Stimulated activated CD8-positive, alpha-beta memory T cell treated with anti-CD3 and anti-CD28 coated beads, Interleukin-7, amount 100 ng/mL, for 24 hours (primary cell): ENCODE measurements at regions not wholly inside any gene's neighbourhood (a gene's known extent, or its start where the extent isn't known, plus 50 kb on each side); places are given as distances from the start of the nearest gene placed in this dataset.
"Not testable (repeated sequence)": the region's sequence is repeated elsewhere in the genome, so short reads cannot be mapped to it uniquely, and the experiment has no call there.

ENCODE experiments used
- DNase-seq: peaks from one replicate; pipeline ENCODE4 v3.0.0-alpha.2; 2020; ENCODE audit warnings: low read depth

GRCh38 chr21:28877318-28877884, 115.3 kb downstream of the LTN1 start:
- no peak for DNase-seq

DNA sequence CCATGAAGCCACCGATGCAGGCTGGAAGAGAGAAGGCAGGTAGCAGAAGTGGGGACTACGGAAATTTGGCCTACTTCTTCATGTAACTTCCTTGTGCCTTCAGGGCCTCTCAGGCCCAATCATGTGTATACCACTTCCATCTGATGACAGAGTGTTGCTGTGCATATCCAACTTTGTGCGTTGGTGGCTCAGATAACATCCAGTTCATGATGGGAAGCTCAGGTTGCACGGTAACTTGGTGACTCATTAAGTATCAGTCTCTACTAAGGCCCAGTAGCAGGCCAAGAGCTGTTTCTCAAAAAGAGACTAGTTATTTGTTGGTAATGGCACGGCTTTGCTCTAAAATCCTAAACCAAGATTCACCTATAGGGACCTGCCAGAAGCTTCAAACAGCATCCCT, 117.6 kb downstream of the LTN1 start:
- no peak for DNase-seq

- DNase-seq, result no peak
Observed at GRCh38 chr21:28872218-28872617, 120.5 kb downstream of the LTN1 start.

GRCh38 chr21:28871388-28872010, 121.2 kb downstream of the LTN1 start:
- DNase-seq, result no peak

GRCh38 chr21:28867401-28867800, 125.3 kb downstream of the LTN1 start:
- no peak for DNase-seq

DNA sequence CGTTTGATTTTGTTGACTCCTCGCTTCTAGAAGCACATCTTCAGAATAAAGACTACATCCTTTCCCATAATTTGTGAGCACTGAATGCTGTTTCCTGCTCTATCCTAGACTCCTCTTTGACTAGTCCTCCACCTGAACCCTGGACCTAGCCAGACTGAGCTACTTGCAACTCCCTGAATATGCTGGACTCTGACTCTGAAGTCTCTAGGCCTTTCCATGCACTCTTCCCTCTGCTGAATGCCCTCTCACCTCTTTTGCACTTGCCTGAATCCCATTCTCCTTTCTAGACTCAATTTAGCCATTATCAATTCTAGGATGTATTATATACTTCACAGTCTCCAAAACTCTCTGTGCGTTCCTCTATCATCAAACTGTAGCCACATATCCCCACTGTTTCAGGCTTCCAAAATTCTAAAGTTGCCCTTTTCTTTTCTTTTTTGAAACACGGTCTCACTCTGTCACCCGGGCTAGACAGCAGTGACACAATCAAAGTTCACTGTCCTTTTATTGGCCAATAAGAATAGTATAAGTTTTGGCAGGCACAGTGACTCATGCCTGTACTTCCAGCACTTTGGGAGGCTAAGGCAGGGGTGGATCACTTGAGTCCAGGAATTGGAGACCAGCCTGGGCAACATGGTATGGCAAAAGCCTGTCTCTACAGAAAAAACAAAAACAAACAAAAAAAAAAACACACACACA, 127.0 kb downstream of the LTN1 start:
- DNase-seq, result no peak

DNA sequence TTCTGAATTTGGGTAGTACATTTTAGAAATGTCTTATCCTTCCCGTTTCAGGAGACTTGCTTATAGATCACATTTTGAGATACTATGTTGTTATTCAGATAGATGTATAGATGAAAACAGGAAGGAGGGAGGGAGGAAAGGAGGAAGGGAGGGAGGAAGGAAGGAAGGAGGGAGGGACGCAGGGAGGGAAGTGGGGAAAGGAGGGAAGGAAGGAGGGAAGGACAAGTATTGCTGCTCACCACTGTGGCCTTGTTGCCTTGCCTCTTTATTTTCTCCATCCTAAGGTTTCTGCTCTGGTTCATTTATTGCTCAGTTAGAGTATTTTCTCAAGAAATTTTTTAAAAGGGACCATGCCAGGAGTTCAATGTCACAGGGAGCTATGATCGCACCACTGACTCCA, 134.3 kb downstream of the LTN1 start:
- DNase-seq, result no peak

DNA sequence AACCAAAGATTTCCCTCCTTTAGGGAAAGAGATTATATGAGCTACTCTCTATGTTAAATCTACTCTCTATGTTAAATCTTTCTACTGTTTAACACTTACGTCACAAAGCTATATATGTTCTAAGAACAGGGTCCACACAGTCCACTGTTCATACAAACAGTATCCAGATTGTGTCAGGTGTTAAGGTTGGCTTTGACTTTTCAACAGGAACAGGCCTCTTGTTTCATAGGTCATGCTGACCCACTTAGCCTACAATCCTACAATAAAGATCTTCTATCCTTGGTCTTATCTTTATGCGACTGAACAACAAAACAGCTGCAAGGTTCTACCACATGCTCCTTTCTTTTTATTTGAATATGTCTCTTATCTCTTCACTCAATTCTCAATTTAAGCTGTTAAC, 134.9 kb downstream of the LTN1 start:
- no peak for DNase-seq

DNA sequence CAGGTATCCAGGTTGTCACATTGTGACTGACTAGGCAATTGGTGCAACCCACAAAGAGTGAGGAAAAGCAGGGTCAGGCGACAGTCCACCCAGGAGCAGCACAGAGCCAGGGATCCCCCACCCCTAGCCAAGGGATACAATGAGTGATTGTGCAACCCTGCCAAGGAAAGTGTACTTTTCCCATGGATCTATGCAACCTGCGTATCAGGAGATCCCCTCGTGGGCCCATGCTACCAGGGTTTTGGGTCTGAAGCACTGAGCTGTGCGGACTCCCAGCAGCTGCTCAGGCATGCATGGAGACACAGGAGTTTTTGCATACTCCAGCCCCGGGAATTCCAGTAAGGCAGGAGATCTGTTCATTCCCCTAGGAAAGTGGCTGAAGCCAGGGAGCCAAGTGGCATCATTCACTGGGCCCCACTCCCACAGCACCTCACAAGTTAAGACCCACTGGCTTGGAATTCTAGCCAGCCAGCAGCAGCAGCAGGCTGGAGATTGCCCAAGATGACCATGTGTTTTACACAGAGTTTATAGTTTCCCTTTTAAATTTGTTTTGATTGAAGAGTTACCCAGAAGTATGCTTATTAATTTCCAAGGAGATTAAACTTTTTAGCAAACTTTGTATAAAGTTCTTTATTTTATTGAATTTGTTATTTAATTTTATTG, 136.0 kb downstream of the LTN1 start:
- no peak for DNase-seq

DNA sequence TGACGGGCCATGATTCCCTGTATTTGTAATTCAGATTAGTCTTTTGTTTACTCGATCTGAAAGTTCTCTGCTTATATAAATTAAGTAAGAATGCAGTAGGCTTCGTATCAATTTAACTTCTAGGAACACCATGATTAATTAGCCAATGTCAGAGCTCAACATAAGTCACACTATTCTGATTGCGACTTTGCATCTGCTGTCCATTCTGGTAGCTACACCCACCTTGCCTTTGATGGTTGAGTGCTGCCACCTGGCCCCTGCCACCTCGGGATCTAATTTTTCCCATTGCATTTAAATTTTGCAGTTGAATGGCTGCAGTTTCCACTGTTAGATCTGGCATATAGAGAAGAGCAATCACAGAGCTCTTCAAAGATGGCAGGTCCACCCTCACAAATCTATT, 140.0 kb downstream of the LTN1 start:
- DNase-seq, result no peak

GRCh38 chr21:28851645-28852044, 141.0 kb downstream of the LTN1 start:
- no peak for DNase-seq

- DNase-seq, result not testable (repeated sequence)
Observed at GRCh38 chr21:28839237-28839636, 153.4 kb downstream of the LTN1 start.

DNA sequence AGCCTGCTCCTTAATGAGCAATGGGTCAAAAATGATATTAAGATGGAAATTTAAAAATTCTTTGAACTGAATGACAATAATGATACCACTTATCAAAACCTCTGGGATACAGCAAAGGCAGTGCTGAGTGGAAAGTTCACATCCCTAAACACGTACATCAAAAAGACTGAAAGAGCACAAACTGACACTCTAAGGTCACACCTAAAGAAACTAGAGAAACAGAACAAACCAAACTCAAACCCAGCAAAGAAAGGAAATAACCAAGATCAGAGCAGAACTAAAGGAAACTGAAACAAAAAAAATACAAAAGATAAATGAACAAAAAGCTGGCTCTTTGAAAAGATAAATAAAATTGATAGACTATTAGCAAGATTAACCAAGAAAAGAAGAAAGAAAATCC, 155.3 kb downstream of the LTN1 start:
- not testable (repeated sequence) for DNase-seq

- DNase-seq, result not testable (repeated sequence)
Observed at GRCh38 chr21:28836588-28836987, 156.1 kb downstream of the LTN1 start.

GRCh38 chr21:28834335-28835238, 158.1 kb downstream of the LTN1 start:
- DNase-seq, result no peak

DNA sequence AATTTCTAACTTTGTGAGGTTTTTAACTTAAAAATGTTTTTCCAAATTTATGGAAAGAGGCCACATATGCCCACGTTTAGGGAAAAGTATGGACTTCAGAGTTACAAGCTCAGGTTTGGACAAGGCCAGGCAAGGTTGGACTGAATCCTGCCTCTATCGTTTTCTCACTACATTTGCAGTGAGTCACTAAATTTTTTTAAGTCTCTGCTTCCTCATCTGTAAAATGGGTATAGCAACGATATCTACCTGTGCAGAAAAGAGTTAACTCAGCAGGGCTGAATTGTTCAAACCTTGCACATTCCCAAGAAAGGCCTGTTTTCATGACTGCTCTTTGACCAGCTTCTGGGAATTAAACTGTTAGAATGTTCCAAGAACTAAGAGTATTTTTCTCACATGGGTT, 159.1 kb downstream of the LTN1 start:
- DNase-seq, result no peak

DNA sequence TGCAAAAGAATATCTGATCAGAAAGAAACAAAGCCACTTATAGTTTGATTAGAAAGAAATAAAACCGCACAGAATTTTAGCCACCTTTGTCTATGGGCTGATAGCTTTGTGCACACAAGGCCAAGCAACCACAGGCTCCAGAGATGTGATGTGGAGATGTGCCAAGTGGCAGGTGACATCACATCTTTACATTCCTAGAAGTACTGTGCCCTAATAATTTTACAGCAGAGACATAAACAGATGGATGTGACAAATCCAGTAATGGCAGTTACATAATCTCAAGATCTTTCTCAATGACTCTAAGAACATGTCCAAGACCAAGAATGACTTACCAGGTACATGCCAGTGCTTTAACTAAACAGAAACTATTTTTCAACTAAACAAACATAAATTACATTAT, 159.5 kb downstream of the LTN1 start:
- no peak for DNase-seq

DNA sequence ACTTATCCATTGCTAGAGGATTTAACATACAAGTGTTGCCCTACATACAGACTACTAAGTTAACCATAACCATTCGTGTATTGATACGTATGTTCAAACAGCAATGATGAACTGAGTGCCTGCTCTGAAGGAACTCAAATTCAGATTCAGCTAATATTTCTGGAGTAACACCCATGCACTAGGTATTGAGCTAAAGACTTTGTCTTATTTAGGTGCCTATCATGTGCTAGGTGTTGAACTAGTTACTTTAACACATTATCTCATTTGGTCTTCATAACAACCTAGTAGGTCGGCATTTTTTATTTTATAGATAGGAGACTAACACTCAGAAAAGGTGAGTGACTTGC, 160.0 kb downstream of the LTN1 start:
- DNase-seq, result no peak

DNA sequence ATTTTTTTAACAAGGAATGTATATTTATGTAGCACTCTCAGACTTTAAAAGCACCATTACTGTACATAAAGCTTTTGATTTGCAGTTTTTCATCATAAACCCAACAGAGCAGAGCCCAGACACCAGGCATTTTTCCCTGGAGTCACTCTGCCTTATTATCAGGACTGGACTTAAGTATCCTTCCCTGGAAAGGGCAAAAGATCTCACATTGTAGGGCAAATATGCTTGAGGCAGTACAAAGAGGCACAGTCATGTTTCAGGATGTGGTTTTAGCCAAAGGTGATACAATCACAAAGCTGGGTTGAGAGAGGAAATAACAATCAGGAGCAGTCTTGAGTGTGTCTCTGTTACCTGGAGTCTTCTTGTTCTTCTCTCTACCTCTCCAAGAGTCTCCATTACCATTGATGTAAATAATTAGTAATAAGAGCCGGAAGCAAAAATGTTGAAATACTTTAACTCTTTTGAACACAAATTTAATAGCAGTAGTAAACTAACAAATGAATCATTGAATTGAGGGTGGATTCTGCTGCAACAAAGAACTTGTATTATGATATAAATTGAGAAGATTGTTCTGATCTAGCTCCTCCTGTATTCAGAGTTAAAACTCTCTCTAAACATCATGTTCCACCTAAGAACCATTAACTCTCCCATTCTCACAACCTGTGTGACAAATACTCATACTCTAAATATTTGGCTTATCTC, 160.5 kb downstream of the LTN1 start:
- no peak for DNase-seq

GRCh38 chr21:28828981-28829380, 163.7 kb downstream of the LTN1 start:
- DNase-seq, result no peak

GRCh38 chr21:28828021-28828420, 164.7 kb downstream of the LTN1 start:
- no peak for DNase-seq

GRCh38 chr21:28827422-28827821, 165.3 kb downstream of the LTN1 start:
- no peak for DNase-seq
